ENCODE measurements at regions not wholly inside any gene's neighbourhood (a gene's known extent, or its start where the extent isn't known, plus 50 kb on each side); places are given as distances from the start of the nearest gene placed in this dataset.
A peak's percentile ranks its signal among the peaks of the same experiment; 100 is the strongest.

DNA sequence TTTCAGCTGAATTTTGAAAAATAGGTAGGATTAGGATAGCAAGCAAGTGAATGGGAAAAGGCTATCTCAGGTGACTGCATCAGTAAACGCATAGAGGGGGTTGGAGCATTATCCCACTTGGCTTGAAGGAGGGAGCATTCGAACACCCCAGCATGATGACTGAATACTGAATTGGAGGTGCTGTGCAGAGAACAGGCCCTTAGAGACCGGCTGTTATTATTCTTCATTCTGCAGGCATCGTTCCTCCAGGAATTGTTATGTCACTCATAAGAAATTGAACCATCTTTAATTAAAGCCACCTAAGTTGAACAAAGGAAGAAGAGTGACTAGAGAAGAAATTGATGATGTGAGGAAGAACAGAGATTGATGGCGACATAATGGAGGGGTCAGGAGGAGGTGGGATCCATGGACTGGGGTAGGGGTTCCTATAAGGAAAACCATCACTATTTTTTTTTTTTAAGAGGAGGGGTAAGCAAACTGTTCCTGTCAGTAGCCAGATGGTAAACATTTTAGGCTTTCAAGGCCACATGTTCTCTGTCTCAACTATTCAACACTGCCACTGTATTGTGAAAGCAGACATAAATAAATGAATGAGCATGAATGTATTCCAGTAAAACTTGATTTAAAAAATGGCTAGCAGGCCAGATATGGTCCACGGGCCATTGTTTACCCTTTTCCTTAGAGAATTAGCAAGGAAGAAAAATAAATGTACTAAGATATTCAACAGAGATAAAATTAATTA, 264.7 kb upstream of the TAC1 start:
- no peak for DNase-seq (ENCODE audit: low spot score)

DNA sequence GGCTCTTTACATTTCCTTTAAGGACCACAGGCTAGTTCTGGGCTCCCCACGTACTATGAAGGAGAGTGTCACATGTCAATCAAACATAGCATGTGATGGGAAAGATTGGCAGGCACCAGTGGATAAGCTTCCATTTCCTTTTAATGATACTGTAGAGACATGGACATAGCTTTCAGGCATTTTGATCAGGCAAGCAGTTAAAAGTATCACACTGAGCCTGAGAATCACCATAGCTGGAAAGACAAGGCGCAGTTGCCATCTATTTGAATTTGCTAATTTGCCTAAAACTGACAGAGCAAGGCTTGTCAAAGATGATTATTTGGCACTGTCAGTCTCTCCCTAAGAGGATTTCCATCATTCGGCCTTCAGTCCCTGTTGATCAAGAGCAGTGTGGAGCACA, 263.4 kb upstream of the TAC1 start:
- no peak for DNase-seq (ENCODE audit: low spot score)

DNA sequence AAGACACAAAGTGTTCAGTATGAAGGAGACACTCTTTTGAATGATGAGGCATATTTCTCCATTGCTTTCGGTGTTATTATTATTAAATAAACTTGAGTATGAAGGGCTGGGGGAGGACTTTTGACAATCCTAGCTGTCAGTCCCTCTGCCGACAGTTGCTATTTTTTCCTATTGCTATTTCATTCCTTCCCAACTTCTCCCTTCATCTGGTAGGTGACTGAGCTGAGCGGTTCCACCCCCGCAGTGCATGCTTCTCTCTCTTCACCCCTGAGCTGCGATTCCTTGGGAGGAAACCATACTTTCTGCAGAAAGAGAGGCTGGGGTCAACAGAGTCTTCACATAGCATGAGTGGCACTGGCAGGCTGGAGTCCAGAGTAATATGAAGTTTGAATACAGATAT, 261.2 kb upstream of the TAC1 start:
- no peak for DNase-seq (ENCODE audit: low spot score)

DNA sequence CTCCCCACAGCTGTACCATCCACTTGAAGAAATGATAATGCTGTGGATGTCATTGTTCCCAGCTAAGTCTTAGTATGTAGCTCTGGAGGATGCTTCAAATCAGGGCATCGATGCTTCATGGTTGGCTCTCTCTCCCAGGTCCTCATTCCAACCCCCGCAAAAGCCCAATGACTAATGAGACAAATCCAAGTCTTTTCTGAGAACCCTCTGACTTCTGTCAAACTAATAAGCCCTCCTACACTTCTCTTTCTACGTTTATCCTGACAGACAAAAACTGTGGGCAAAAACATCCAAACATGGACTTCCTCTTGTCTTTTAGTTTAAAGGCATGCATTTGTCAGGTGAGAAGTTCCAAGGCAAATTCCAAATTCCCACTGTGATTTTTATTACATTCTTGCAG, 260.4 kb upstream of the TAC1 start:
- no peak for DNase-seq (ENCODE audit: low spot score)

DNA sequence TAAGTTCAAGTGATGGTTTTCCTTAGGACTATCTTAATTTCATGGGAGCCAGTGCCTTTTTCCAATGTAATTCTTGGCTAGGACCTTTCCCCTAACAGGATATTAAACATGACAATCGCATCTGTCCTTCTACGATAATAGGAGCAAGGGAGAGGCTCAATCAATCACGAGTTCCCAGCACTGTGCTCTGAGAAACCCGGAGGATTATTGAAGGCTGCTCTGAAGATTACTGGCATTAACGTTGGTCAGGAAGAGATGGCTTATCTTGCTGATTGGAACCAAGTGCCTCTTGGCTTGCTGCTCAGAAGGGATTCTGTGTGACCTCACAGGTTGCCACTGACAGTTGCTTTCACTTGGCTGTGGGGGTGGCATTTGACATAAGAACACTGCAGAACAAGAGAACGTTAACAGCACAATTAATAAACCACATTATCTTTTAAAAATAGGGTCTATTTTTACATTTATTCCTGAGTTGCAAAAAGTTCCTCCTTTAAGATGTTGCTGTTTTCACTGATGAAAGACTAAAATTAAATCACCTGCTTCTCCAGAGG, 252.1 kb upstream of the TAC1 start:
- DNase-seq (ENCODE audit: low spot score), result no peak

DNA sequence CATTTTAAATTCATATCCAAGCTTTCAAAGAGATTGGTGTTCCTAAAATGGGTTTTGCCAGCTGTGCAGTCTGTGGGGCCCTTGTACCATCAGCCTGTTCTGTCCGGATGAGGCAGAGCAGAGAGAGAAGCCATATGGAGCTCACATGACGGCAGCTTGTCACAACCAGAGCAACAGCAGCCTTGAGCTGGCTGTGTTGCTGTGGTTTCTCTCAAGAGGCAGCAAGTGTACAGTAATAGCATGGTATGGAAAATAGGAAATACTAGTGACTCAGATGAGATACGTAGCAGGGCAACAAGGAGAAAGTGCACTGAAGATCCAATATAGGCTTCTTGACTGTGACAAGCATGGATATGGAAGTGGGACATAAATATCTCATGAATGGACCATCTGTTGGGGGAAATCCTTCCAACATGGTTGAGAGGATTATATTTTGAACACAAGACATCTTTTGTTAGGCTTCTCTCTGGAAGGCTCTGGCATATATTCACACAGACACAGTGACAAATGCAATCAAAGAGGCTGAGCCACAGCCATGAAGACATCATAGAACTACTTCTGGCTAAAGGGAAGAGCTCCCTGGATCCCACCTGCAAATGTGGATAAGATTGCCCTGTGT, 251.0 kb upstream of the TAC1 start:
- DNase-seq (ENCODE audit: low spot score), result no peak

DNA sequence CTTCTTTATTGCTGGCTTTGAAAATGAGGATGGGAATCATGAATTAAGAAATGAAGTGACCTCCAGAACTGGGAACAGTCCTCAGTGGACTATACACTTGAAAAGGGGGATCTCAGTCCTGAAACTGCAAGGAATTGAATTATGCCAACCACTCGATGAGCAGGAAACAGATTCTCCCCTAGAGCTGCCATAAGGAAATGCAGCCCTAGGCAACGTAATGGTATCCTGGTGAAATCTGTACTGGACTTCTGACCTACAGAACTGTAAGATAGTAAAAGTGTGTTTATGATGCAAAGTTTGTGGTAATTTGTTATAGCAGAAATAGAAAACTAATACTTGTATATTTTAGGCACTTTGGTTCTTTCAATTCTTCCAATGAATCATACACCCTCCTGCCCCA, 236.4 kb upstream of the TAC1 start:
- DNase-seq (ENCODE audit: low spot score), result no peak

DNA sequence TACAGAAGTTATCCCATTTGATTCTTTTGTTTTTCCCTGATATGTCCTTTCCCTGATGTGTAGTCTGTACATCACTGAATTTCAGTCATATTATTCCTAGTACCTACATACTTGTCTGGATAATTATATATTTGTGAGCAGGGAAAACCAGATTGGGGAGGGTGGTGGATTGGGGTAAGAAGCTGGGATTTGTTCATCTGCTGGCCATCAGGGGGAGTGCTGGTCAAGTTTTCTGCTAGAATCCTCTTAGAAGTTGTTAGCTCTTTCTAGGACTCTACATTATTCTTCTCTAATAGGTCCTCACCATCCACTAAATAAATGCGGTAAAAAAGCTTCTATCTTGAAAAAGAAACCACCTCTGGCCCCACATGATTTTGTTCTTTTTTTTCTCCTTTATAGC, 232.7 kb upstream of the TAC1 start:
- peak; percentile 34 for DNase-seq (ENCODE audit: low spot score)

DNA sequence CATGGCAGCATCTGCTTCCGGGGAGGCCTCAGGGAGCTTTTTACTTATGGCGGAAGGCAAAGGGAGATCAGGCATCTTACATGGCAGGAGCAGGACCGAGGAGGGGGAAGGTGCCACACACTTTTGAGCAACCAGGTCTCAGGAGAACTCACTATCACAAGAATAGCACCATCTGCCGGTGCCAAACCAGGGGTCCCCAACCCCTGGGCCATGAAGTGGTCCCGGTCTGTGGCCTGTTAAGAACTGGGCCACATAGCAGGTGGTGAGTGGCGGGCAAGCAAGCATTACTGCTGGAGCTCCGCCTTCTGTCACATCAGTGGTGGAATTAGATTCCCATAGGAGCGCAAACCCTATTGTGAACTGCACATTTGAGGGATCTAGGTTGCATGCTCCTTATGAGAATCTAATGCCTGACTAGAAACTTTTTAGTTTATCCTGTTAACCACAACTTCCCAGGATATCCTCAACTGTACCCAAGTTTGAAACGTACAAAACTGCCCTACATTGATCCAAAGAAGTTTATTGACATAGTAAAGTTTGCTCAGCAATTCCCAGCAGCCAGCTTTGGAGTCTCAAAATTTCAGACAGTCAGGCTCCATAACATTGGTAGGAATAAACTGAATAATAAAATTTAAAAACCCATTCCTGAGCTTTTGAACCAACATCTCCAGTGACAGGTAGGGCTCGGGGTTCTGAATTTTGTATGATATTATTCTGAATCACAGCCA, 228.4 kb upstream of the TAC1 start:
- DNase-seq (ENCODE audit: low spot score), result no peak

DNA sequence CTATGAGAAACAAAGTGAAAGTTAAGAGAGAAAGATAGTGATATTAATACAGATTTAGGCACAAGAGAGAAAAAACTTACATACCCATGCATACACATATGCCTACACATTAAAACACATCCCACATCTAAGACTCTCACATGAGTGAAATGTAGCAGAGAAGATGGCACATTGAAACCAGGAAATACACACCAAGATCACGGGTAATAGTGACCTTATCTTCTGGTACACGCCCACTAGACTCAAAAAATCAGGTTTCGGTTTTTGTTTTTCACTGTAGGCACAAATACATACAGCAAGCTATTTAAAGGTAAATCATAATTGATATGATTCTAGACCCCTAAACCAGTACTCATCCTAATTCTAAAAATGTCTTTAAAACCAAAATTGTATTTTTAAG, 225.2 kb upstream of the TAC1 start:
- DNase-seq (ENCODE audit: low spot score), result no peak

DNA sequence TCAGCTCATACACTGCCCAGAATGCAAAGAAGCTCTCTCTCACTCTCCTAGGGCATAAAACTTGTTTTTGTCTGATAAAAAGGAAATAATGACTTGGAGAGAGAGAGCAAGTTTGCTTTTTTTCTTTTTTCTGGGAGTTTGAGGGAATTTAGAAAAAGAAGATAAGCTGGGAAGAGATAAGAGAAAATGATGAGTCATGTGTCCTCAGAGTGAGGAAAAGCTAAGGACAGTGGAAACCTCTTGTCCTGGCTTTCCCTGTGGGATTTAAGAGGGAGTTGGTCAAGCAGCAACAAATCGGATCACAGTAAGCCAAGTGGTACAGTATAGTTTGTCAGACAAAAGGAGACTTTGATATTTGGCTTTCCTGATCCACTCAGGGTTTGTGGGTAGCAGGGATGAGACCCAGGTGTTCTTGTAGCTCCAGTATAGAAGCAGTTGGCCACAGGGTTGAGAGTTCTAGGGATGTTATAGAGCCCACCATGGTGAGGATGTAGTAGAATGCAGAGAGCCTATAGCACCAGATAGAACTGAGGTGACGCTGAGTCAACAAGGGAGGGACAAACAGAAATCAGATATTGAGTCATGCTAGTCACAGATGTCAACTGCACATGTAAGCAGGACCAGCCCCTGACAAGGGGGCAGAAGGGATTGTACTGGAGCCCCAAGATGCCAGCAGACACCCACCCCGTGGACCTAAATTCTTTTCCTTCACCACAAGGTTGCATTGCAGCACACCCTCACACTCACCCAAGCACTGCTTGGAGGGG, 219.3 kb upstream of the TAC1 start:
- no peak for DNase-seq (ENCODE audit: low spot score)

DNA sequence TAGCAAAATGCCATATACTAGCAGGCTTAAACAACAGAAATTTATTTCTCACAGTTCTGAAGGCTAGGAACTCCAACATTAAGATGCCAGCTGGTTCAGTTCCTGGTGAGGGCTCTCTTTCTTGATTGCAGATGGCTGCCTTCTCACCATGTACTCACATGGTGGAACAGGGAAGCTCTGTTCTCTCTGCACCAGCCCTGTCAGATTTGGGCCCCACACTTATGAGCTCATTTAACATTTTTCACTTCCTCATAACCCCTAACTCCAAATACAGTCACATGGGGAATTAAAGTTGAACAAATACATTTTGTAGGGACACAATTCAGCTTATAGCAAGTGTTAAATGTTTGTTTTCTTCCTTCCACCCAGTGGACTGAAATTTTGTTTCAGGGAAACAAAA, 218.6 kb upstream of the TAC1 start:
- DNase-seq (ENCODE audit: low spot score), result no peak

DNA sequence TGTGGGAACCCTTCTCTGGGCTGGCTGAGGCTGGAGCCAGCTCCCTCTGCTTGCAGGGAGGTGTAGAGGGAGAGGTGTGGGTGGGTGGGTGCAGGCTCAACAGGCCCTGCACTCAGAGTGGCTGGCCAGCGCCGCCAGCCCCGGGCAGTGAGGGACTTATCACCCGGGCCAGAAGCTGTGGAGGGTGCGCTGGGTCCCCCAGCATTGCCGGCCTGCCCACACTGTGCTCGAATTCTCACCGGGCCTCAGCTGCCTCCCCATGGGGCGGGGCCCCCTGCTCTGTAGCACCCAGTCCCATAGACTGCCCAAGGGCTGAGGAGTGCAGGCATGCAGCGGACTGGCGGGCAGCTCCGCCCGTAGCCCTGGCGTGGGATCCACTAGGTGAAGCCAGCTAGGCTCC, 190.7 kb upstream of the TAC1 start:
- DNase-seq (ENCODE audit: low spot score), result no peak

DNA sequence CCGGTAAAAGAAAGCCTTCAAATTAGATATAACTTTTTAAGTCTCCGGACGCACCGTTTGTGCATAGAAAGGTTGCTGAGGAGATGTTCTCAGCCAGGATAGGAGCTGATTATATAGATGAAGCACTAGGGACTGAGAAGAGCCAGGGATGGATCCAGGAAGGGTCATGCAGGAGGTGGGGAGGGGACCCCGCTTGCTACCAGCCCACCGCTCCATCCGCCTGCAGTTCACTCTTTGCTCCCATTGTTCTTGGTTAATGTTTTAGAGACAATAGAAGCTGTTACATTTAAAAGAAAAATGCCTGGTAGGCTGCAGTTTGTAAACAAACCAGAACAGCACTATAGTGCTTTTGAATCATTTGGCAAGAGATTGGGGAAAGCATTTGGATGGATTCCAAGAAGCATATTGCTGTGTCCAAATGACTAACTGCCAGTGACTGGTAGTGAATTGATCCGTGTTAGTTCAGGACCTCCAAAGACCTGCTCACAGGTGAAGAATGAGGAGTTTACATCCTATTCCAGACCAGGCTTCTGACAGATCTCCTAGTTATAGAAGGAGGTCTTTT, 175.9 kb upstream of the TAC1 start:
- DNase-seq (ENCODE audit: low spot score), result peak; percentile 25

DNA sequence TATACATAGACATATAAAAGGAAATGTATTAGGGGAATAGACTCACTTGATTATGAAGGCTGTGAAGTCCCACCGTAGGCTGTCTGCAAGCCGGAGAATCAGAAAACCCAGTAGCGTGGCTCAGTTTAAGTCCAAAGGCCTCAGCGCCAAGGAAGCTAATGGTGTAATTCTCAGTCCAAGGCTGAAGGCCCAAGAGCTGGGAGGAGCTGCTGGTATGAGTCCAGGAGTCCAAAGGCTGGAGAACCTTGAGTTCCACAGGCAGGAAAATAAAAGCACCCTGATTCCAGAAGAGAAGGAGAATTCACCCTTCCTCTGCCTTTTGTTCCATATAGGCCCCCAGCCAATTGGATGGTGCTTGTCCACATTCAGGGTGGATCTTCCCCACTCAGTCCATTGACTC, 166.2 kb upstream of the TAC1 start:
- no peak for DNase-seq (ENCODE audit: low spot score)

DNA sequence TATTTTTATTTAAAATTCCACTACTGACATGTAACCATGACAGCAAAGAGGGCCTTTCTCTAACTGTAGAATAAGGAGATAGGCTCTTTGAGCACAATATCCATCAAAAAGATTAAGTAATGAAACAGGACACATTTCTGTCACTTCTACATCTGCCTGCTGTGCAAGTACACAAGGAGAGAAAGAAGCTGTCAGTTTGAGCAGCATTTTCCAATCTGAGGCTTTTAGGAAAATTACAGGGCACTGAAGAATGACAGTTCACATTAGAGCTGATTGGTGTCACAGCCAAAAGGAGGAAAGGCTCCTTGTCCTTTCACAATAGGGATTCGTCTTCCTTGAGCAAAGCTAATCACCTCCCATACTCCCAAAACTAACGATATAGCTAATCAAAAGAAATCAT, 158.8 kb upstream of the TAC1 start:
- DNase-seq (ENCODE audit: low spot score), result no peak

DNA sequence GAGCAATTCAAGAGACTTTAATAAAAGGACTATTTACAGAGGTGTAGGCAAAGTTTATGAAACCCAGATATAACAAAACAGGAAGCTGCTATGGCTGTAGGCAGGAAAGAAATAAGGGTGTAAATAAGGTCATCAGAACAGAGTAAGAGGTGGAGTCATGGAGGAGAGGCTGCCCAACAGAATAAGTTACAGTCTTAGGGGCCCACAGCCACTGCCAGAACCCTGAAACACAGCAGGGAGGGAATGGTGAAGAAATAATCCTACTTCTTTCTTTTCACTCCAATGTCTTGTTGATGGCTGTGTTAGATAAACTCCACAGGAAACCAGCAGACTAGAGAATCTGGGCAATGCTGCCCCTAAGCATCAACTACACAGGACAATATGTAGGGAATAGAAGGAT, 155.8 kb upstream of the TAC1 start:
- no peak for DNase-seq (ENCODE audit: low spot score)

DNA sequence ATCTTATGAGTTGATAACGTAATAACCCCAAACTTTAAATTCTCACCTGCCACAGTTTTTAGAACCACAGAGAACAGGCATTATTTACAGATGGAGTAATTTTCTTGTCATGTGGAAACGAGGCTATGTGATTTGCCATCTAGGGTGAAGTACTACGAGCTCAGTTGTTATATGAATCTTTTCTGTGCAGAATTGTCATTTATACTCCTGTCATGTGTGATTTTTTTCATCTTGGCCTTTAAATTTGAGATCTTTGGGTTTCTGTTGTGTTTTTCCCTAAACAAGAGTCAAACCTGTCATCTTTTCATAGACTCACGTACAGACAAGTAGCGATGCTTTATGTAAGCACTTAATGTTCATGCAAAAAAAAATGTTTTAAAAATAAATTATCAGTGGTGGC, 153.7 kb upstream of the TAC1 start:
- no peak for DNase-seq (ENCODE audit: low spot score)

DNA sequence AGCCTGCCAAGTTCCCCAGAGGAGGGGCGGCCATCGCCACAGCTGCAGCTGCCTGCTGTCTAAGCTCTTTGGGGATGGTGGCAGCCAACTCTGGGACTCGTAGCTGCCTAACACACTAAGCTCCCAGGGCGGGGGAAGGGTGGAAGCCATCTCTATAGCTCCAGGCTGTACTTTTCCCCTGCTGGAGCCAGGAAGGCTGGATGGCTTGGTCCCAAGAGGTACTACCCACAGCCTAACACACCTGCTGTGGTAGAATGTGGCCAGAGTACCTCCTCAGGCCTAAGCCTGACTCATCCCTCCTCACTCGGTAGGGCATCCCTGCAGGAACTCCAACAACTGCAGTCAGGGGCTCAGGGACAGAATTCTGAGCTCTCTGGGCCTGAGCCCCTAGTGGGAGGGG, 151.7 kb upstream of the TAC1 start:
- no peak for DNase-seq (ENCODE audit: low spot score)

DNA sequence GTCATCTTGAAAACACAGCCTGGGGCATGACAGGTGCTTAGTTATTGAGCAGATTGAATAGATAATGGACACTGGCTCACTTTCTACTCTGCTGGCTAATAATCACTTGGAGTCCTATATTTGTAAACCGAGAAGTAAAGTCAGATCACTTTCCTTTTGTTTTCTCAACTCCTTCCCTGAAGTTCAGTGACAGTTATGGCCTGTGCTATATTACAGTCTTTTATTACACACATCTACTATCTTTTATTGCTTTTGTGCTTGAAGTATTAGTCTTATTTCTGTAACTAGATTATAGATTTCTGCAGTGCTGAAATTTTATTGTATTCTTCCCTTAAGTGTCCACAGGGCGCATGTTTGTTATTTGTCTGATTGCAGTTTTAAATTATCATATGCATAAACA, 136.4 kb upstream of the TAC1 start:
- no peak for DNase-seq (ENCODE audit: low spot score)

DNA sequence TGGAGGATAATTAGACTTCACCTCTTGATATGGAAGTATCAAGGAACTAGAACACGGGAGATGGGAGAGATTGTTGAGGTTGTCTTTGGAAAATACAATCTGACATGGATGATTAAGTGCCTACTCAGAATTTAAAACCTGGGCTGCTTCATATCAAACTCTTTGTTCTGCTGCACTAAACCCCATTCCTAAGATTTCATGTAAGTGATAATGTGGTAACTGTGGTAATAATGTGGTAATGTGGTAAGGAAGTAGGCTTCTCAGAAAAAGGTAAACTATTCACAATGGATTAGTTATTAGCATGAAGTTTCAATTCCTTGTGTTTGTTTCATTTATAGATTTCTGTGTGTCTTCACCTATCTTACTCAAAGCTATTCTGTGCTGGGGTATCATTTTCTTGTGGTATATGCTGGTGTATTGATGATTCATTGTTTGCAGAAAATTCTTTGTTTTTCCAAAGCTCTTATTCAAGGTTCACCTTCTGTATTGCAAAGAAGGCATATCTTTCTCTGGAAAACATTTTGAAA, 129.9 kb upstream of the TAC1 start:
- DNase-seq (ENCODE audit: low spot score), result no peak

DNA sequence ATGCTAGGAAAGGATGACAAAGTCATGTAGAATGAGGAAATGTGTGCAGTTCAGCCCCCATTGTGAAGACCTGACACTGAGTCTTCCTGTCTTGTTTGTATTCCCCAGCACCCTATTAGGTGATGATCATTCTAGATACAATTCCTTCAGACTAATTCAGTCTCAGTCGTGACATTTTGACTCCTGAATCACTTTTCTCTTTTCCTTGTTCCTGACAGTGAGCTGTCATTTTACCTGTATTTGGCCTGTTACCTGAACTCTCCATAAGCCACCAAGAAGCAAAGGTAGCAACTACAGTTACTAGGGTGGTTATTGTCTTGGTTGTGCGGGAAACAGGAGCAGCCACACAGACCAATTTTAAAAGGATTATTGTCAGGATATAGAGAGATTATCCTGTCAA, 111.4 kb upstream of the TAC1 start:
- no peak for DNase-seq (ENCODE audit: low spot score)
